ENCODE measurements at regions not wholly inside any gene's neighbourhood (a gene's known extent, or its start where the extent isn't known, plus 50 kb on each side); places are given as distances from the start of the nearest gene placed in this dataset.

GRCh38 chr4:79634111-79634510 is 226.1 kb upstream of the GK2 start:
- POLR2A ChIA-PET (ENCODE audit: unreplicated experiment), result no interaction called here
- H3K9ac ChIP-seq (ENCODE audit: low read depth, low read length), result no peak overlapping the region
- H2BK20ac ChIP-seq (ENCODE audit: low read depth, low read length), result no peak overlapping the region
- H3K36me3 ChIP-seq (ENCODE audit: control insufficient read depth, insufficient read depth, low read length), result no peaks in the 10 kb centered on the region
- H2BK120ac ChIP-seq (ENCODE audit: low read depth, low read length), result no peak overlapping the region
- H3K23ac ChIP-seq (ENCODE audit: low read depth, low read length), result no peak overlapping the region
- no peaks in the 10 kb centered on the region for H3K4me1 ChIP-seq (ENCODE audit: control insufficient read depth, insufficient read depth, low read length)
- H3K18ac ChIP-seq (ENCODE audit: low read depth, low read length), result no peak overlapping the region
- H3K9me3 ChIP-seq (ENCODE audit: control insufficient read depth, insufficient read depth, low read length), result no peaks in the 10 kb centered on the region
- in situ Hi-C loops (cut with MboI; ENCODE audit: low sequenced_read_pairs), result no loop called here
- dilution Hi-C loops (cut with HindIII; ENCODE audit: low sequenced_read_pairs, unreplicated experiment), result no loop called here
- ATAC-seq (ENCODE audit: low read depth) (no peak), DNase-seq (no peak)
- no peak overlapping the region for H4K5ac ChIP-seq (ENCODE audit: low read depth, low read length)
- no peak overlapping the region for H3K4me2 ChIP-seq (ENCODE audit: low read depth, low read length)
- H4K91ac ChIP-seq (ENCODE audit: insufficient read depth, low read depth, low read length), result no peak overlapping the region
- H3K79me1 ChIP-seq (ENCODE audit: low read depth in 1 of 2, low read length in 2 of 2), result no peaks in the 10 kb centered on the region
- no peak overlapping the region for H4K8ac ChIP-seq (ENCODE audit: low read depth in 2 of 2, low read length in 2 of 2)
- H2AK5ac ChIP-seq (ENCODE audit: low read depth, low read length), result no peak overlapping the region
- H3K4ac ChIP-seq (ENCODE audit: low read depth, low read length), result no peak overlapping the region
- H2AK9ac ChIP-seq (replicated peaks; ENCODE audit: low read depth, low read length, poor library complexity), result no peak overlapping the region
- H2BK15ac ChIP-seq (ENCODE audit: low read depth, low read length), result no peak overlapping the region
- no peaks in the 10 kb centered on the region for H3K27me3 ChIP-seq (ENCODE audit: control insufficient read depth, insufficient read depth, low read length)
- intact Hi-C loops (cut with micrococcal nuclease), result no loop called here
- no CpG with 5 or more reads among the region's 9 CpGs for WGBS, 2 experiments (ENCODE audit: extremely low coverage in 2 of 2, insufficient read length in 1 of 2)
- no peak overlapping the region for H3K14ac ChIP-seq (replicated peaks; ENCODE audit: low read depth, low read length)
- H3K9me1 ChIP-seq (ENCODE audit: insufficient read depth, low read length), result no peaks in the 10 kb centered on the region
- no peak overlapping the region for H2BK5ac ChIP-seq (ENCODE audit: low read depth, low read length, poor library complexity, severe bottlenecking)
- H3K27ac ChIP-seq (ENCODE audit: insufficient read depth, low read length), result no peak overlapping the region
- no TSS peak for BruUV-seq (replicated peaks)
- H3K4me3 ChIP-seq (ENCODE audit: insufficient read depth, low read depth, low read length), result no peak overlapping the region
- TF ChIP-seq CHD1 (IDR thresholded peaks at IDR 0.05; ENCODE audit: low read depth, low read length), result no peak
- TF ChIP-seq RCOR1 (IDR thresholded peaks at IDR 0.05; ENCODE audit: insufficient replicate concordance, low read length), result no peak
- TF ChIP-seq BHLHE40 (IDR thresholded peaks at IDR 0.05; ENCODE audit: low read depth, low read length), result no peak
- no peak for TF ChIP-seq USF2 (IDR thresholded peaks at IDR 0.05; ENCODE audit: low read depth, low read length)
- no peak for TF ChIP-seq CTCF (conservative IDR thresholded peaks at IDR 0.05; ENCODE audit: low read depth, low read length)
- TF ChIP-seq SMC3 (IDR thresholded peaks at IDR 0.05; ENCODE audit: low read depth, low read length), result no peak
- TF ChIP-seq POLR2A (IDR thresholded peaks at IDR 0.05; ENCODE audit: low read depth, low read length), result no peak
- no peak for TF ChIP-seq NFE2L2 (IDR thresholded peaks at IDR 0.05; ENCODE audit: low read depth, low read length)
- no peak for TF ChIP-seq RFX5 (IDR thresholded peaks at IDR 0.05; ENCODE audit: low read depth, low read length)
- no peak for TF ChIP-seq MAFK (IDR thresholded peaks at IDR 0.05; ENCODE audit: low read depth, low read length)
- H3K56ac ChIP-seq (ENCODE audit: extremely low read depth, insufficient read depth, low read length), result no peak overlapping the region
- no peaks in the 10 kb centered on the region for H4K20me1 ChIP-seq (ENCODE audit: insufficient read depth, low read length)
- H2AFZ ChIP-seq (replicated peaks; ENCODE audit: low read length, poor library complexity), result no peak overlapping the region
- CTCF ChIA-PET, result no interaction called here

All from IMR-90 (cell line).